Heart right ventricle (tissue), 16 donors: ENCODE measurements at regions not wholly inside any gene's neighbourhood (a gene's known extent, or its start where the extent isn't known, plus 50 kb on each side); places are given as distances from the start of the nearest gene placed in this dataset.
A peak's percentile ranks its signal among the peaks of the same experiment; 100 is the strongest.
"Not testable (repeated sequence)": the region's sequence is repeated elsewhere in the genome, so short reads cannot be mapped to it uniquely, and the experiment has no call there.

Source experiments
- ATAC-seq, 8 donors: fragments of 200-7000 bp; cut with Tn5 transposase; one replicate each; pipeline ENCODE4 v1.9.1; 2020; ENCODE audit warnings: mild to moderate bottlenecking in 8 of 8, moderate library complexity in 8 of 8, moderate number of reproducible peaks in 1 of 8
- DNase-seq, 2 donors: peaks; one replicate each; pipeline ENCODE4 v3.0.0-alpha.2; 2020
- H3K27ac ChIP-seq, 10 donors: fragments of 200-600 bp; sonication (generic) in 2 of 10; one replicate each; pipeline versions ENCODE4 v1.5.0 to v1.8.0; 2020 to 2022; ENCODE audit warnings: mild to moderate bottlenecking in 3 of 10
- H3K27me3 ChIP-seq, 7 donors: fragments of 200-600 bp; one replicate each; pipeline ENCODE4 v1.8.0; 2021 to 2022; ENCODE audit warnings: mild to moderate bottlenecking in 2 of 7
- H3K36me3 ChIP-seq, 9 donors: fragments of 200-600 bp; sonication (generic) in 1 of 9; one replicate each; pipeline versions ENCODE4 v1.5.0 to v1.8.0; 2020 to 2022; ENCODE audit warnings: mild to moderate bottlenecking in 2 of 9
- H3K4me1 ChIP-seq, 9 donors: fragments of 200-600 bp; sonication (generic) in 1 of 9; one replicate each; pipeline versions ENCODE4 v1.5.0 to v1.8.0; 2020 to 2022; ENCODE audit warnings: mild to moderate bottlenecking in 4 of 9
- H3K4me3 ChIP-seq, 10 donors: fragments of 200-600 bp; sonication (generic) in 2 of 10; one replicate each; pipeline versions ENCODE4 v1.5.0 to v1.8.0; 2020 to 2022; ENCODE audit warnings: mild to moderate bottlenecking in 7 of 10, moderate library complexity in 2 of 10
- H3K9me3 ChIP-seq, 11 donors: fragments of 200-600 bp in 10 of 11; sonication (generic) in 2 of 11; one replicate each; pipeline versions ENCODE4 v1.5.0 to v1.8.0; 2013 to 2022; ENCODE audit warnings: mild to moderate bottlenecking in 2 of 11, control low read depth in 1 of 11, moderate library complexity in 1 of 11
- CTCF ChIP-seq, 9 donors: fragments of 200-600 bp; sonication (generic) in 2 of 9; IDR thresholded peaks; one replicate each; pipeline versions ENCODE4 v1.5.0 to v1.8.0; 2021 to 2022; ENCODE audit warnings: antibody characterized with exemption in 9 of 9, mild to moderate bottlenecking in 5 of 9, moderate library complexity in 1 of 9
- WGBS, 2 donors: extraction: QIAGEN DNeasy Blood & Tissue Kit; methylation state at CpG; one replicate each; pipeline ENCODE4 v1.1.7; 2013; ENCODE audit warnings: inconsistent platforms in 1 of 2; 5-methylcytosine and 5-hydroxymethylcytosine counted together
- intact Hi-C, 10 donors: fragments of 100-400 bp; cut with DNase I; formaldehyde crosslinking; loops; one replicate each; pipeline versions ENCODE4 v1.11.1 to v1.14.2; 2022
- donor health status: Arrhythmogenic right ventricular cardiomyopathy.
- donor health status: ischemic (EF 13 %, LVEDD 7.1; RV severe dilation, severe dysfunction).
- donor health status: healthy with polysubstance abuse.
- donor health status: DM: no; HTN: yes; CAD: no.
- donor health status: DM: no; HTN: no; CAD: no.
- donor health status: ischemic (EF 25% LVEDD 6.9; RV normal size, moderate dysfunction).
- donor health status: ischemic (EF 25% LVEDD 5.7; RV mildly dilated, moderate dysfunction).
- donor health status: healthy.
- donor health status: DM: yes; HTN: yes; CAD: no.
- donor health status: Ischemic cardiomyopathy.
- donor health status: ischemic (EF 35%, LVEDD 5.7; RV mildly dilated, moderate dysfunction).
- donor health status: nonischemic (EF 11% LVEDD 7.7; RV severe dilation, severe dysfunction).
- donor health status: DM: yes; HTN: yes; CAD: no.
- donor health status: PGD.
- donor health status: ischemic (EF 29% LVEDD 5.4; RV normal size, mild dysfunction).
- donor health status: nonischemic (EF 23%, LVEDD 6.1; RV moderate dilation, normal function).

DNA sequence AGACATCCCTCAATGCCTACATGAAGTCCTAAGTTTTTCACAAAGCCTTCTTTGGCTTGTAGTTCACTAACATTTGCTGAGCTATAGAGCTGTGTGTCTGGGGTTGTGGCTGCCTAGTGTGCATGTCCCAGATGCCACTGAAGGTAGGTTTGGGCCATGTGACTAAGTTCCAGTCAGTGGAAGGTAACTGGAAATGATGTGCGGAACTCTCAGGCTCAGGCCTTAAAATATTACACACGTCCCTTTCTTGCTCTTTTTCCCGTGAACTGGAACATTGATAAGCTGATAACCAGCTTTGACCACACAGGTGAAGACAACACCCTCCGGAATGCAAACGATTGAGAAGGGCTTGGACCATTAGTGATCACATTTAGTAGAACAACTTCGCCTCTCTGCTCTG, 358.1 kb downstream of the GATA3 start:
- Histone ChIP-seq H3K4me1 (no peaks in the 10 kb centered on the region), H3K4me3 (no peak overlapping the region), H3K27ac (no peak overlapping the region), H3K27me3 (no peaks in the 10 kb centered on the region), H3K9me3 (peaks cover 0 to 4% (median 0%) of the 10 kb centered on the region in 11 donors), H3K36me3 (no peaks in the 10 kb centered on the region)
- no peak for TF ChIP-seq CTCF (IDR thresholded peaks at IDR 0.05)
- intact Hi-C loops: no loop called here
- ATAC-seq (no peak), DNase-seq (no peak)
- WGBS, 2 donors: 71 to 78% methylated on average over 6 of the region's 6 CpGs

- H3K4me3 ChIP-seq, H3K27me3 ChIP-seq, DNase-seq, H3K4me1 ChIP-seq, H3K27ac ChIP-seq, H3K9me3 ChIP-seq, H3K36me3 ChIP-seq, intact Hi-C loops, ATAC-seq: not testable (repeated sequence)
- WGBS, 2 donors: 81 to 89% methylated on average over 2 of the region's 2 CpGs
These were observed 360.5 kb downstream of the GATA3 start for GRCh38 chr10:8415029-8415428.

- ATAC-seq (no peak), DNase-seq (no peak)
- H3K4me1 ChIP-seq: no peaks in the 10 kb centered on the region
- intact Hi-C loops: no loop called here
- WGBS, 2 donors: 32 to 39% methylated on average over 8 of the region's 8 CpGs
- H3K36me3 ChIP-seq: no peaks in the 10 kb centered on the region
- peak overlapping the region in 1 of 10 donors; percentile 11 for H3K27ac ChIP-seq
- no peaks in the 10 kb centered on the region for H3K27me3 ChIP-seq
- no peak overlapping the region for H3K4me3 ChIP-seq
- no peak for TF ChIP-seq CTCF (IDR thresholded peaks at IDR 0.05)
- peaks cover 0 to 4% (median 0%) of the 10 kb centered on the region in 11 donors for H3K9me3 ChIP-seq
These were observed 361.8 kb downstream of the GATA3 start for GRCh38 chr10:8416192-8416701.

- intact Hi-C loops: no loop called here
- H3K27me3 ChIP-seq: no peaks in the 10 kb centered on the region
- 59 to 88% methylated on average over 3 of the region's 3 CpGs for WGBS, 2 donors
- no peak for ATAC-seq
- no peak overlapping the region for H3K27ac ChIP-seq
- DNase-seq: no peak
- peaks cover 0 to 6% (median 0%) of the 10 kb centered on the region in 11 donors for H3K9me3 ChIP-seq
- H3K4me3 ChIP-seq: no peak overlapping the region
- no peak for TF ChIP-seq CTCF (IDR thresholded peaks at IDR 0.05)
- H3K4me1 ChIP-seq: no peaks in the 10 kb centered on the region
- no peaks in the 10 kb centered on the region for H3K36me3 ChIP-seq
These were observed 362.3 kb downstream of the GATA3 start for GRCh38 chr10:8416760-8417159.

DNA sequence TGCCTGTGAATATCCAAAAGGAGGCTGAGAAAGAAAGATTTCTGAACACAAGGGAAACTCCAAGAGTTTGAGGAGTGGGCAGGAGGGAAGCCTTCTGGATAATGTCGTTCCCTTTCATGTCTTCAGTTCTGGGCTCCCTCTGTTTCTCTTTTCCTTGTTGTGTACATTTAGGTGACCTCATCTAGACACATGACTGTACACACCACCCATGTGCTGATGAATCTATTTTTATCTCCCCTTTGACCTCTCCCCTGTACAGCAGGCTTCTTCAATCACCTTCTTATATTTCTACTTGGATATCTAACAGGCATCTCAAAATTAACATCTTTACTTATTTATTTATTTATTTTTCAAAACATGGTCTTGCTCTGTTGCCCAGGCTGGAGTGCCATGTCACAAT, 363.1 kb downstream of the GATA3 start:
- ATAC-seq (no peak), DNase-seq (no peak)
- no peaks in the 10 kb centered on the region for H3K36me3 ChIP-seq
- TF ChIP-seq CTCF (IDR thresholded peaks at IDR 0.05): no peak
- 82 to 90% methylated on average over 1 of the region's 1 CpG for WGBS, 2 donors
- no peaks in the 10 kb centered on the region for H3K4me1 ChIP-seq
- H3K9me3 ChIP-seq: peaks cover 0 to 6% (median 0%) of the 10 kb centered on the region in 11 donors
- no peak overlapping the region for H3K27ac ChIP-seq
- intact Hi-C loops: no loop called here
- no peak overlapping the region for H3K4me3 ChIP-seq
- H3K27me3 ChIP-seq: no peaks in the 10 kb centered on the region
